Left cardiac atrium (tissue), 4 donors: ENCODE measurements at regions not wholly inside any gene's neighbourhood (a gene's known extent, or its start where the extent isn't known, plus 50 kb on each side); places are given as distances from the start of the nearest gene placed in this dataset.

Experiments used
- ATAC-seq, 2 donors: fragments of 200-7000 bp; cut with Tn5 transposase; one replicate each; pipeline ENCODE4 v1.9.1; 2020; ENCODE audit warnings: mild to moderate bottlenecking in 2 of 2, moderate library complexity in 2 of 2
- DNase-seq: peaks from one replicate; pipeline ENCODE4 v3.0.0-alpha.2; 2020
- intact Hi-C, 2 donors: fragments of 100-400 bp; cut with DNase I; formaldehyde crosslinking; loops; one replicate each; pipeline versions ENCODE4 v1.14.1 to v1.15.1; 2022 to 2023
- donor health status: DM: no; HTN: yes; CAD: no.
- donor health status: DM: no; HTN: yes; CAD: no; lungs with severe emphysema.
- donor health status: DM: yes; HTN: yes; CAD: no.
- donor health status: Dilated cardiomyopathy.

DNA sequence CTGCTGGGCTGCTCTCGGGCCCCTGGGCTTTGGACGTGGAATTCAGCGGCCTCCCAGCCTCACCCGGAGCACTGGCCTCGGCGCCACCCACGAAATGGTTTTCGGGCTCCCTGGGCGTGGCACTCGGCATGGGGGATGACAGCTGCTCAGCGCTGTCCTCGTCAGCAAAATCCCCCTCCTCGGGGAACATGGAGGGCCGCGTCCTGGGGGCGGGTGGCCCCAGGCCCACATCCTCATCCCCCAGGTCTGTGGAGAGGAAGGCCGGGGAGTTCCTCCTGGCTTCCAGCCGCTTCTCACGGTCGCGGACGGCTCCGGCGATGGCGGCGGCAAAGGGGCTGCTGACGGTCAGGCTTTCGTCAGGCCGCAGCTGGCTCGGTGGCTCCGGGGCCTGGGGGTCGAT, 88.4 kb downstream of the CTTN start:
- ATAC-seq (no peak), DNase-seq (no peak)
- intact Hi-C loops: no loop called here

DNA sequence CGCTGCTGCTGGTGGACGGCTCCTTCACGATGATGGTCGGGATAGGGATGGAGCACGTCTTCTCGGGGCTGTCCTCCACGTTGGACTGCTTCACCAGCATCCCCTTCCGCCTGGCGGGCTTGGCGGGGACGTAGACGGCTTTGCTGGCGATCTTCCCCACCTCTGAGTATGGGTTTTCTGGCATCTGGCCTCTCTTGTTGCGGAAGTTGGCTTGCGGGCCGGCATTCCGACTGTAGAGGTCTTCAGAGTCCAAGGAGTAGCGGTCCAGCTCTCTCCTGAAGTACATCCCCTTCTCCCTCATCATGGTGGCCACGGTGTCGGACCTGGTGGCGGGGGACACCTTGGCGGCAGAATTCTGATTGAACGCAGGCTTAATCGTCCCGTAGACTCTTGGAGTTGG, 88.8 kb downstream of the CTTN start:
- ATAC-seq (no peak), DNase-seq (no peak)
- intact Hi-C loops: no loop called here

- DNase-seq (no peak), ATAC-seq (no peak)
- intact Hi-C loops: no loop called here
These were observed 89.4 kb downstream of the CTTN start for GRCh38 chr11:70487756-70488155.

DNA sequence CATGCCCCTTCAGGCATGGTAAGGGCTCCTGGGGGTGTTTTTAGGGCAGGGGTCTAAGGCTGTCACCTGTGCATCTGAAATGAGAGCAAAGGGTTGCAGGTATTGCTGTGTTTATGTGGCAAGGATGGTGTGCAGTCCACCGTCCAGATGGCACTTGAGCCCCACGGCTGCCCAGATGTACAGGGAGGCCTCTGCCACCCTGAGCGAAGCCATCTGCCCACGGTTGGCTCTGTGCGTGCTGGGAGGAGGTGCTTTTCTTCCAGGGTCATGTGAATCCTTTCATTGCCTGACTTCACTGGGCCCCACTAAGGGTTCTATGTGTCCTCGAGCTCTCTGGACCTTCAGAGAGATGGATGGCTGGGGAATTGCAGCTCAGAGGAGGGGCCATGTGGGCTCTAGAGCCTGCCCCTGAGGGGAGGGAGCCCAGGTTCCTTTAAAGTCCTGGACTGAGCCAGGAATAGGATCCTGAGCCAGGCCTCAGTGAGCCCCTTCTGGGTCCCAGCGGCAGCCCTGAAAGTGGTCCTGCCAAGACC, 89.9 kb downstream of the CTTN start:
- DNase-seq (no peak), ATAC-seq (no peak)
- intact Hi-C loops: no loop called here

- ATAC-seq (no peak), DNase-seq (no peak)
- intact Hi-C loops: no loop called here
These were observed 90.9 kb downstream of the CTTN start for GRCh38 chr11:70489276-70489675.

- no peak for ATAC-seq
- intact Hi-C loops: no loop called here
- no peak for DNase-seq
These were observed 91.9 kb downstream of the CTTN start for GRCh38 chr11:70490208-70490607.

DNA sequence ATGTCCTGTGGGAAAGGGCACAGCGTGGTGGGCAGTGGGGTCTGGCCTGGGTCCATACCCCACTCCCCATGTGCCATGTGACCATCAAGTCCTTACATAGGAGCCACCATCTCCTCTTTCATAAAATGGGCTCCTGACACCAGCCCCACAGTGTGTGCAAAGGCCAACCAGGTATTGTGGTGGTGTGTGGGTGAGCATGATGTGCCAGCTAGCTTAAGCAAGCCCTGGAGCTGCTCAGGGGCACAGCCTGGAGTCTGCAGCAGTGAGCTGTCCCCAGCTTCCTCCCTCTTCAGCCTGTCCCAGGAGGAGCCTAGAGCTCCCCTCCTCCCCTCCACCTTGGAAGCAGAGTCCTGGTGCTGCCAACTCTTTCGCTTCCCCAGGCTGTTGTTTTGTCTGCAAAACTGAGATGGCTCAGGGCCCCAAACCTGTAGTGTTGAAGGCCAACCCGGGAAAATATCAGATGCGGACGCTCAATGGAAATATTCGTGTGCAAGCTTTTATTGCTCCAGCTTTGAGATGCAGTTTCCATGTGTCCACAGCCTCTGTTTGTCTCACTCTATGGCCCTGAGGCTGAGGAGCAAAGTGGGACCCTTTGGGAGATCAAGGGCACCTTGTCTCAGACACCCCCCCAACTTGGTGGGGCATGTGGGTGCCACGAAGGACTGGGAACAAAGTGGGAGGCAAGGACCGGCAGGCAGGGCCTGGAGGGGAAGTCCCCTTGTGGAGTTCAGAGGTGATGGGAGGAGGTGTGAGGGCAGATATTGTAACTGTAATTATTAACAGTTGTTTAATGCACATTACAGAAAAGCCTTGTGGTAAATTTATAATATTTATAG, 92.6 kb downstream of the CTTN start:
- DNase-seq (no peak), ATAC-seq (no peak)
- intact Hi-C loops: no loop called here

DNA sequence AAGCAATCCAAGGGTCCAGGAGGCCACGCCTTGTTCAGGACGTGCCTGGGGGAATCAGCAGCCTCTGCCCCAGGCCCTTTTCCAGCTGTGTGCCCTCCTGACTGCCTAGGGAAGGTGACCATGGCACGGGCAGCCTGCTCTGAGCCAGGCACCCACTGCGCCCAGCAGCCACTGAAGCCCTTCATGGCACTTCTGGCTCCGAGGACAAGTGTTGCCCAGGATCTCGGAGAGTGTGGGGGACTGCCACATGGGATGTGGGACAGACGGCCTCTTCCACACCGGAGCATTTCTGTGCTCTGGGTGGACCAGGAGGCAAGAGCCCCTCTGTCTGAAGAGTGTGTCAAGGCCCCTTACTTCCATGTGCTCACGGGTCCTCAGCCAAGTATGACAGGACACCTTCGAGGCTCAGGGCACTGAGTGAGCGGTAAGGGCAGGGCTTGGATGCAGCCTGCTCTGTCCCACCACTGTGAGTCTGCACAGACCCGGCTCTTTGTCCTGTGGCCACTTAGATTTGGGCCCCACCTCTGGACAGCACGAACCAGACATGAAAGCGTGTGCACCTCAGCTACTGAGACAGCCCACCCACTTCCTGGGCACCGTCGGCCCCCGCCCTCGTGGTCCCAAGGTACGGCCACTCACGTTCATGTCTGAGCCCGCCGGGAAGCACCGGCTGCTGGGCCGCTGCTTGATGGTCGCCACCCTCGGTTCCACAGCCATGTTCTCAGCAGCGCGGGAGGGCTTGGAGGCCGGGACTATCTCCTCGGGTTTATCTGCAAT, 93.6 kb downstream of the CTTN start:
- ATAC-seq (no peak), DNase-seq (no peak)
- intact Hi-C loops: no loop called here

- DNase-seq: no peak
- intact Hi-C loops: no loop called here
- ATAC-seq: no peak
These were observed 94.8 kb downstream of the CTTN start for GRCh38 chr11:70493089-70493474.

DNA sequence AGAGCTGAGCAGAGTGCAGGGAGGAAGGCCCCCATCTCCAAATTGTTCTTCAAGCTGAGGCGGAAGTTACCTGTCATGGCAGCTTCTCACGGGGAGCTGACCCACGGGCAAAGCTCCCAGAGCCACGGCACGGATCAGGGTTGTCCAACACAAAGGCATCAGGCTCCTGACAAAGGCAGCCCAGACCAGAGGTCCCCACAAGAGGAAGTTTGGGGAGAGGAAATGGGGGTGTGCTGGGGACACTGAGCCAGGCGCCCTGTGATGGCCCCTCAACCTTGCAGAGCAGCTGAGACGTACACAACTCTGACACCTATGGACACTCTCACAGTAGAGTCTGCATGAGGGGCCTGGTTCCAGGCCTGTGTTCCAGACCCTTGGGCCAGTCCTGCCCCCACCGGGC, 95.6 kb downstream of the CTTN start:
- intact Hi-C loops: no loop called here
- DNase-seq (no peak), ATAC-seq (no peak)

DNA sequence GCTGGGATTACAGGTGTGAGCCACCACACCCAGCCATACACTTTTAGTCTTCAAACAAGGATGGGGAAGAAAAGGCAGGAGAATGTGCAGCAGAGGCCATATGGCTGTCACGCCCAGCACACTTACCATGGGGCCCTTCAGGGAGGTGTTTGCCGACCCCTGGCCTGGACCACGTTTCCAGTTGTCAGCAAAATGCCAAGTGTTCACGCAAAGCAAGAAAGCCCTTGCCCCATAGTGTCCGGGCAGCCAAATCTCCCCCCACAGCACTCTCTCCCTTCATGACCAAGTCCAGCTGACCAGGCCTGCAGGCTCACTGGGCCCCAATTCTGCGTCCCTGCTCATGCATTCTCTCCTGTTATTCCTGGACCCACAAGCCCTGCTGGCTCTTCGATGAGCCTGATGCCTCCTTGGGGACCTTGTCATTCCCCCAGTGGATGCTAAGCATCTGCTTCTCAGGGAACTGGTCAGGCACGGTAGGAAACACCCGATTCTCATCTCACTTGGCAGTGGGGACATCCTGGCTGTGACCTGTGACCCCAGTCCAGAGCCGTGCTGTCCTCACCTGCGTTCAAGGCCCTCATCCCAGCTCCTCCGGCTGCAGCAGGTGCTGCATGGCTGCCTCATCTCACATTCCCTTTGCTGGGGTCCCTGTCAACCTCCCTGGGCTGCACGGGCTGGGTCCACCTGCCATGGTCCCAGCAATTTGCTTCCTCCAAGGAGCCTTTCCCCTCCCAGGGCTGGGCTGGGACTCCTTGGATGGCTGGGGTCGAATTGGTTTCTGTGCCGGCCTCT, 96.4 kb downstream of the CTTN start:
- ATAC-seq (peak in 1 of 2 donors; percentile 20), DNase-seq (no peak)
- intact Hi-C loops: no loop called here

DNA sequence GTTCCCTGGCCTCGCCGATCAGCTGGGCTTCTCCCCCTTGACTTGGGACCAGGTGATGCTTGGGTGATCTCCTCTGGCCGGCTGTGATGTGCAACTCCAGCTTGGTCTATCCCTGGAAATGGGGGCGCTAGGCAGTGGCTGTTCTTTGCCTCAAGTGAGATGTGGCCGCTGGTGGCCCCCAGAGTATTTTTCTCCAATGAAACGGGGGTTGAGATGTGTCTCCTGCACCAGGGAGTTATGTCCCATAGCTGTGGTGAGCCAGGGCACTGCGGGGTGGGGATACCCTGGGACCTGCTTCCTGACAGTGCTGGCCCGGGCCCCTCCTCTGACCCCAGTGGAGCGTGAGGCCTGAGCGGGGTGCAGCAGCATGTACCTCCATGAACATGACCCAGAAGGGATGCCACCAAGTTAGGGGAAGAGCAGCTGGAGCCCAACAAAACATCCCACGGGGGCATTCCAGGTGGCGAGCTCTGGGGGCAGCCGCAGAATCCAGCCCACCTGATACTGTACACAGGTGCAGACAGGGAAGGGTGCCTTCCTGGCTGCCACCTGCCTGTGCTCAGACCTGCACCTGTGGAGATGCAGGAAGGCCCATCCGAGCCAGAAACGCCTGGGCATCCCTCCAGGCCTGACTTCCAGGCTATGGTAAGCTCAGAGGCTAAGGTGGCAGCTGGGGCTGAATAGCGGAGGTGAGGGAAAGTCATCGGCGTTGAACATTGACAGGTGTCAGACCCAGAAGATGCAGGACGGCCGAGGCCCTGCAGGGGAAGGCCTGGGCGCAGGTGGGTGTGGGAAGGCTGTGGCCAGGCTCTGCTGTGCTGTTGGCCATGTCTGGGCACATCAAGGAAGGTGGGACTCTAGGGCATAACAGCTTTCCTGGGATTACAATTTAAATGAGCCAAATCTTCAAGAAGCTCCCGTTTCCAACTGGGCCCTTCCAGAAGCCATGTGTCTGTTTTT, 97.3 kb downstream of the CTTN start:
- ATAC-seq: no peak
- intact Hi-C loops: no loop called here
- DNase-seq: no peak

- intact Hi-C loops: no loop called here
- ATAC-seq (no peak), DNase-seq (no peak)
These were observed 98.5 kb downstream of the CTTN start for GRCh38 chr11:70496591-70497535.

DNA sequence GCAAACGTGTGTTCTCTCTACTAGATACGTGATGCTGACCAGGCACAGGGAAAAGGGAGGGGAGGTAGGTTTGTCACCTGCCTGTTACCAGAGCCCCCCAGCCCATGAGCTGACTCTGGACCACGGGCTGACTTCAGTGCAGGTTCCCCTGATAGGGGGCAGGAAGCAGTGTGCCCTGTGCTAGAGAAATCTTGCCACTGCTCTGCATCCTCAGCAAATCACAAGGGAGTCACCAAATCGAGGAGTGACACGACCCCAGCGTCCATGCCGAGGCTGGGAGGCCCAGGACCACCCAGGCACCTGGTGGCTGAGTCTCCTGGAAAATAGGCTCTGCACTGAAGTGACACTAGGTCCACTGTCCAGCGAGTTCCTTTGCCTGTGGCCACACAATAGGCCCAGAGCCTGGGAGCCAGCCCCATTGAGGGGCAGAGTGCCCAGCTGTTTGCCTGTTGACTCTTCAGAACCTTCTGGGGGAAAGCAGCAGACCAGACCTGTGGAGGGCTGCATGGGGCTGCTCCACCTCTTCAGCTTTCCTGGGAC, 99.3 kb downstream of the CTTN start:
- no peak for DNase-seq
- intact Hi-C loops: no loop called here

GRCh38 chr11:70498171-70498571, 99.8 kb downstream of the CTTN start:
- ATAC-seq: no peak

More for the DNA sequence above, 99.3 kb downstream of the CTTN start:
- ATAC-seq: no peak

DNA sequence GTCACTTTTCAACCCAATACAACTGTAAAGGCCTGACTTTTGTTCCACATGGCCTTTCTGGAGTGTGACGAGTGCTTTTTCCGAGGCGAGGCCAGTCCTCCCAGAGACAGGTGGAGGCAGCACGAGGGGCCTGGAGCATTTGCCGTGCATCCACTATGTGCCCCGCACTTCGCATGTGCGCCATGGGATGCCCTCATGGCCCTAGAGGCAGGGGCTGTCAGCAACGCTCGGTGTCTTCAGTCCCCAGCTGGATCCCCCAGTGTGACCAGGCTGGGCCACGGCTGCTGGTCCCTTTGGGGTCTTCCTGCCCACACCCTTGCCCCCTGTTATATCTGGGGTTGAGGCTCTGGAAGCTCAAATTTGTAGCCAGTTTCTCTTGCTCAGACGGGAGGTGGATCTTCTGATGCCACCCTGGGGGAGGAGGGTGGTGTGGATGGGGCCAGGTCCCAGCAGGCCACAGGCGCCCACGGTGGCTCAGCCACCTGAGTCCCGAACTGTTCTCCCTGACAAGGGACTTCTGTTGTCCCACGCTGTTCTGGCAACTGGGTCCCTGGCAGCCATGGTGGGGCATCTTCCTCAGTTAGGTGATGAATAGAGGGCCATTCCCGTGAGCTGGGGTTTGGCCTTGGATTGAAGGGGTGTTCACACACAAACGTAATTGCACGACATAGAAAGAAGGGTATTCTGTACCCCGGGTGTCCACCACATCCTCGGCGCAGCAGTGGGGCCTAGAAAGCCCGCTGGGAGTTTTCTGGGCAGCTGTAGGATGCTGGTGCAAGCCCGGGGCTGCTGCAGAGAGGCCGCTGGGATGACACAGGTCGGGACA, 100.9 kb downstream of the CTTN start:
- intact Hi-C loops: no loop called here
- DNase-seq (no peak), ATAC-seq (no peak)

More at GRCh38 chr11:70498171-70498571, 99.8 kb downstream of the CTTN start:
- intact Hi-C loops: no loop called here
- DNase-seq: no peak
